SU-DHL-6 (cell line): ENCODE measurements at regions not wholly inside any gene's neighbourhood (a gene's known extent, or its start where the extent isn't known, plus 50 kb on each side); places are given as distances from the start of the nearest gene placed in this dataset.

ENCODE experiments used
- EZH2phosphoT487 ChIP-seq: fragments of 200-600 bp; sonication (generic), shearing (Covaris generic); conservative IDR thresholded peaks from 2 replicates; pipeline ENCODE4 v1.6.1; 2018; ENCODE audit warnings: mild to moderate bottlenecking, antibody characterized with exemption, low read length, moderate library complexity, mixed read lengths
- TF ChIP-seq, protein P1 (sequence below): fragments of 200-600 bp; sonication (generic); IDR thresholded peaks from one replicate; pipeline ENCODE4 v1.5.1; 2017; ENCODE audit warnings: antibody characterized with exemption, mild to moderate bottlenecking, low read length, moderate library complexity; ENCODE audit not compliant: insufficient read depth, poor library complexity, severe bottlenecking

GRCh38 chr13:97586941-97587340, 153.0 kb downstream of the RAP2A start:
- TF ChIP-seq, protein P1, sequence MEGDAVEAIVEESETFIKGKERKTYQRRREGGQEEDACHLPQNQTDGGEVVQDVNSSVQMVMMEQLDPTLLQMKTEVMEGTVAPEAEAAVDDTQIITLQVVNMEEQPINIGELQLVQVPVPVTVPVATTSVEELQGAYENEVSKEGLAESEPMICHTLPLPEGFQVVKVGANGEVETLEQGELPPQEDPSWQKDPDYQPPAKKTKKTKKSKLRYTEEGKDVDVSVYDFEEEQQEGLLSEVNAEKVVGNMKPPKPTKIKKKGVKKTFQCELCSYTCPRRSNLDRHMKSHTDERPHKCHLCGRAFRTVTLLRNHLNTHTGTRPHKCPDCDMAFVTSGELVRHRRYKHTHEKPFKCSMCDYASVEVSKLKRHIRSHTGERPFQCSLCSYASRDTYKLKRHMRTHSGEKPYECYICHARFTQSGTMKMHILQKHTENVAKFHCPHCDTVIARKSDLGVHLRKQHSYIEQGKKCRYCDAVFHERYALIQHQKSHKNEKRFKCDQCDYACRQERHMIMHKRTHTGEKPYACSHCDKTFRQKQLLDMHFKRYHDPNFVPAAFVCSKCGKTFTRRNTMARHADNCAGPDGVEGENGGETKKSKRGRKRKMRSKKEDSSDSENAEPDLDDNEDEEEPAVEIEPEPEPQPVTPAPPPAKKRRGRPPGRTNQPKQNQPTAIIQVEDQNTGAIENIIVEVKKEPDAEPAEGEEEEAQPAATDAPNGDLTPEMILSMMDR = no peak
- TF ChIP-seq EZH2phosphoT487 = no peak
